Astrocyte of the cerebellum (primary cell): ENCODE measurements at regions not wholly inside any gene's neighbourhood (a gene's known extent, or its start where the extent isn't known, plus 50 kb on each side); places are given as distances from the start of the nearest gene placed in this dataset.
"Not testable (repeated sequence)": the region's sequence is repeated elsewhere in the genome, so short reads cannot be mapped to it uniquely, and the experiment has no call there.

Source experiments
- DNase-seq: peaks from one replicate; pipeline ENCODE4 v3.0.0-alpha.2; 2011; ENCODE audit warnings: low read depth
- H3K4me3 ChIP-seq: 2 replicates; pipeline ENCODE4 v1.5.1; 2011; ENCODE audit warnings: mild to moderate bottlenecking, low read depth, low read length, moderate library complexity
- in situ Hi-C: cut with HindIII; loops from 2 replicates; pipeline ENCODE4 v1.10.0; 2017; ENCODE audit warnings: low sequenced_read_pairs
- TF ChIP-seq, protein P1 (sequence below): IDR thresholded peaks from 2 replicates; pipeline ENCODE4 v1.5.1; 2012; ENCODE audit warnings: low read length, low read depth, moderate library complexity, mild to moderate bottlenecking; ENCODE audit errors: missing control alignments

DNA sequence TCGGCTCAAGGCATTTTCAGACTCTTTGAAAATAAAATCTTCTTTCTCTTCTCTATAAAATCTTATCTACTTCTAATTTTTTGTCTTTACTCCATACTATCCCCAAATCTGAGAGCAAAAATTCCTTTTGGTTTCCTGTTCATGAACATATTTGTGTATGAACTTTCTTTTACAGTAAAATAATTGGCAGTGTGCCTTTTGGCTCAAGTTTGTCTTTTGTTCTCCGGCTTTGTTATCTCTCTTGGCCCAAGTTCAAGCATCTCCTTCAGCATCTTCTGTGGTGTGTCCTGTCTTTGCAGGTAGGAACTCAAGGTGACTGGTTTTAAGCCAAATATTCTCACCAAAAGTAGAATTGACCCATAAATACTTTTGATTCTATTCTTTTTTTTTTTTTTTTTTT lies 276.6 kb upstream of the FAT1 start:
- in situ Hi-C loops: no loop called here
- H3K4me3 ChIP-seq: no peak overlapping the region
- DNase-seq: no peak
- TF ChIP-seq, protein P1, sequence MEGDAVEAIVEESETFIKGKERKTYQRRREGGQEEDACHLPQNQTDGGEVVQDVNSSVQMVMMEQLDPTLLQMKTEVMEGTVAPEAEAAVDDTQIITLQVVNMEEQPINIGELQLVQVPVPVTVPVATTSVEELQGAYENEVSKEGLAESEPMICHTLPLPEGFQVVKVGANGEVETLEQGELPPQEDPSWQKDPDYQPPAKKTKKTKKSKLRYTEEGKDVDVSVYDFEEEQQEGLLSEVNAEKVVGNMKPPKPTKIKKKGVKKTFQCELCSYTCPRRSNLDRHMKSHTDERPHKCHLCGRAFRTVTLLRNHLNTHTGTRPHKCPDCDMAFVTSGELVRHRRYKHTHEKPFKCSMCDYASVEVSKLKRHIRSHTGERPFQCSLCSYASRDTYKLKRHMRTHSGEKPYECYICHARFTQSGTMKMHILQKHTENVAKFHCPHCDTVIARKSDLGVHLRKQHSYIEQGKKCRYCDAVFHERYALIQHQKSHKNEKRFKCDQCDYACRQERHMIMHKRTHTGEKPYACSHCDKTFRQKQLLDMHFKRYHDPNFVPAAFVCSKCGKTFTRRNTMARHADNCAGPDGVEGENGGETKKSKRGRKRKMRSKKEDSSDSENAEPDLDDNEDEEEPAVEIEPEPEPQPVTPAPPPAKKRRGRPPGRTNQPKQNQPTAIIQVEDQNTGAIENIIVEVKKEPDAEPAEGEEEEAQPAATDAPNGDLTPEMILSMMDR: no peak

DNA sequence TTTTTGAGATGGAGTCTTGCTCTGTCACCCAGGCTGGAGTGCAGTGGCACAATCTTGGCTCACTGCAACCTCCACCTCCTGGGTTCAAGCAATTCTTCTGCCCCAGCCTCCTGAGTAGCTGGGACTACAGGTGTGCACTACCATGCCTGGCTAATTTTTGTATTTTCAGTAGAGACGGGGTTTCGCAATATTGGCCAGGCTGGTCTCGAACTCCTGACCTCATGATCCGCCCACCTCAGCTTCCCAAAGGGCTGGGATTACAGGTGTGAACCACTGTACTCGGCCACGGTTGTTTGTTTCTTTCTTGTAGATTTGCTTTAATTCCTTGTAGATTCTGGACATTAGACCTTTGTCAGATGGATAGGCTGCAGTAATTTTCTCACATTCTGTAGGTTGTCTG lies 278.5 kb upstream of the FAT1 start:
- DNase-seq, in situ Hi-C loops: not testable (repeated sequence)

DNA sequence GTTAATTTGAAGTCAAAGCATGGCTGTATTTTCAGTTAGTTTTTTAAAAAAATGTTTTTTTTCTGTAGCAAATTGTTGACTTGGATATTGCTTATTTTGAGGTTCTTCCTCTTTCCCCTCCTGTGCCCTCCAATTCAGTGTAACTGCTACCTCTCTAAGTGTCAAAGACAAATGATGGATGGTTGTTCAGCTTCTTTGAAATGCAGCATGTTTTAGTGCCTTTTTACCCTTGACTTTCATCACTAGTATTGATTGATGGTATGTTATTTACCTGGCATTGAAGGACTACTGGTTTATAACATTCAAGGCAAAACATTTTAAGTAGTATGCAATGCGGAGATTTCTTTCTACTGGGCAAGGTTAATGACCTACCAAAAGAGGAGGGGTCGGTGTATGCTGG lies 281.0 kb upstream of the FAT1 start:
- no peak for DNase-seq
- H3K4me3 ChIP-seq: no peak overlapping the region
- TF ChIP-seq, protein P1: no peak
- in situ Hi-C loops: no loop called here

More for the DNA sequence above, 278.5 kb upstream of the FAT1 start:
- H3K4me3 ChIP-seq: not testable (repeated sequence)

DNA sequence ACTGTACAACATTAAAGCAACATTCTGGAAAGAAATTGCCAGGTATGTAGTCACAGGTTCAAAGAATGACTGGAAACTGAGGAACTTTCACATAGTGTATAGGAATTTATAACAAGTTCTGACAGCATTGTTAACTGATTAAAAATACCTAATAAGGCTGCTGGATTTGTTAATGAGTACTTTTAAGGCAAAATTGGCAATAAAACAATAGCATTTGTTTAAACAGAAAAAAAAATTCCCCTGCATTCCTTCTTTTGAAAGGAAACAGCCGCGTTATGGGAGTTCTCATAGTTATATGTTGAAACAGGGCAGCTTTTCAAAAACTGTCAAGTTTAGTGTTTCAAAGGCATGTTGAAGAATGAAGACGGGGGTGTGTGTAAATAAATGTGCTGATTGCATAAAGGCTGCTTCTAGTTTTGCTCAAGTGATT lies 282.5 kb upstream of the FAT1 start:
- DNase-seq: peak; percentile 26
- no peak overlapping the region for H3K4me3 ChIP-seq
- TF ChIP-seq, protein P1: no peak
- in situ Hi-C loops: no loop called here

DNA sequence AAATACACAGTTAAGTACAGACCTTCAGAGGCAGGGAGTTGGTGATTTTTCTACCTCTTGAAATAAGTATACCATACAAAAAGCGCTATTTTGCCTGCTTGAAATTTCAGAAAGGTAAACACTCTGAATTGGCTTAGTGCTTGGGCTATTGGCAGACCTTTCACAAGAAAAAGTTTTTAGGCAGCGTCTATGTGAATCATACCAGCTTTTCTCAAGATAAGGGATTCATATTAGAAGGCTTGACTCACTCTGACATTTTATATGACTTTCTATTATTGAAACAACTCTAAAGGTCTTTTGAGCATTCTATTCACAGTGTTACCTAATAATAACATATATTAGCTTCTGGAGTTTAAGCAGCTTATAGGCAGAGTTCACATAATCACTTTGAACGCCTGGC lies 286.4 kb upstream of the FAT1 start:
- DNase-seq: no peak
- in situ Hi-C loops: no loop called here
- no peak overlapping the region for H3K4me3 ChIP-seq
- TF ChIP-seq, protein P1: no peak

DNA sequence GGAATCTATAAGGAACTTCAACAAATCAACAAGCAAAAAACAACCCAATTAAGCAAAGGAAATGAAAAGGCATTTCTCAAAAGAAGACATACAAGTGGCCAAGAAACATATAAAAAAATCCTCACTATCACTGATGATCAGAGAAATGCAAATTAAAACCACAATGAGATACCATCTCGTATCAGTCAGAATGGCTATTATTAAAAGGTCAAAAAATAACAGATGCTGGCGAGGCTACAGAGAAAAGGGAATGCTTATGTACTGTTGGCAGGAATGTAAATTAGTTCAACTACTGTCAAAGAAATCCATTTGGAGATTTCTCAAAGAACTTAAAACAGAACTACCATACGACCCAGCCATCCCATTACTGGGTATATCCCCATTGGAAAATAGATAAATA lies 292.4 kb upstream of the FAT1 start:
- TF ChIP-seq, protein P1: no peak
- DNase-seq: no peak
- no peak overlapping the region for H3K4me3 ChIP-seq
- in situ Hi-C loops: no loop called here

DNA sequence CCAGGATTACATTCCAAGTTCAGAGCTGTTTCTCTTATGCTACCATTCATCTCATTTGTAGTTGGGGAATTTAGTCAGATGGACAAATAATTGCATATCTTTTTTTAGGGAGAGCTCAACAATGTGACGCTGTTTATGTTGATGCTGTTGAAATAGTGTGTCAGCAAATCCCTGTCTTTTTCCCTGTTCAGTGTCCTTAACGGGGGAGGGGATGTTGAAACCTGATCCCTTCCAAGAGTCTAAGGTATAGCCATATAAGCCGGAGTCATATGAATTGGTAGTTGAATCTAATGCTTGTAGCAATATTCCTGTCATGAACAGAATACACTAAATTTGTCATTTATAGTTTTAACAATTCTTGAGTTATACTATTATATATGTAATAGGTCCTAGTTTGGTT lies 293.5 kb upstream of the FAT1 start:
- H3K4me3 ChIP-seq: no peak overlapping the region
- DNase-seq: no peak
- TF ChIP-seq, protein P1: no peak
- in situ Hi-C loops: no loop called here
